Ovary (tissue), 3 donors: ENCODE measurements at regions not wholly inside any gene's neighbourhood (a gene's known extent, or its start where the extent isn't known, plus 50 kb on each side); places are given as distances from the start of the nearest gene placed in this dataset.

ENCODE experiments used
- CTCF ChIP-seq, 3 donors: fragments of 450-650 bp in 2 of 3; fragments of 200-600 bp in 1 of 3; IDR thresholded peaks; one replicate each; pipeline versions ENCODE4 v1.5.1 to v1.8.0; 2016 to 2022; ENCODE audit warnings: antibody characterized with exemption in 3 of 3, mild to moderate bottlenecking in 1 of 3
- EP300 ChIP-seq: sonication (generic); formaldehyde crosslinking; IDR thresholded peaks from one replicate; pipeline ENCODE4 v1.6.1; 2017; ENCODE audit warnings: antibody characterized with exemption
- donor health status: DM: no; HTN: no; CAD: no.

GRCh38 chr9:82445556-82445955, 457.0 kb downstream of the SPATA31D1 start:
- no peak for TF ChIP-seq CTCF (IDR thresholded peaks at IDR 0.05)
- no peak for TF ChIP-seq EP300
